GM21529 (cell line): ENCODE measurements at regions not wholly inside any gene's neighbourhood (a gene's known extent, or its start where the extent isn't known, plus 50 kb on each side); places are given as distances from the start of the nearest gene placed in this dataset.
"Not testable (repeated sequence)": the region's sequence is repeated elsewhere in the genome, so short reads cannot be mapped to it uniquely, and the experiment has no call there.

ENCODE experiments used
- ATAC-seq: cut with Tn5 transposase; IDR thresholded peaks from one replicate; pipeline ENCODE4 v1.9.1; 2021; ENCODE audit not compliant: unreplicated experiment

DNA sequence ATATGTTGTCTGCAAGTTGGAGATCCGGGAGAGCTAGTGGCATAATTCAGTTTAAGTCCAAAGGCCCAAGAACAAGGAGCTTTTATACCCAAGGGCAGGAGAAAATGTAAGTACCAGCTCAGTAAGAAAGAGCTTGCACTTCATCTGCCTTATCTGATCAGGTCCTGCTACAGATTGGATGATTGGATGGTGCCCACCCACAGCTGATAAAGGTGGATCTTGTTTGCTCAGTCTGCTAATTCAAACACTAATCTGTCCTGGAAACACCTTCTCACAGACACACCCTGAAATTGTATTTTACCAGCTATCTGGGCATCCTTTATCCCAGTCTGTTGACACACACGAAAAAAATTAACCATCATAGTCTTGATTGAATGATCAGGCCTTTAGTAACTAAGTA is 230.7 kb upstream of the SLC16A7 start:
- no peak for ATAC-seq

DNA sequence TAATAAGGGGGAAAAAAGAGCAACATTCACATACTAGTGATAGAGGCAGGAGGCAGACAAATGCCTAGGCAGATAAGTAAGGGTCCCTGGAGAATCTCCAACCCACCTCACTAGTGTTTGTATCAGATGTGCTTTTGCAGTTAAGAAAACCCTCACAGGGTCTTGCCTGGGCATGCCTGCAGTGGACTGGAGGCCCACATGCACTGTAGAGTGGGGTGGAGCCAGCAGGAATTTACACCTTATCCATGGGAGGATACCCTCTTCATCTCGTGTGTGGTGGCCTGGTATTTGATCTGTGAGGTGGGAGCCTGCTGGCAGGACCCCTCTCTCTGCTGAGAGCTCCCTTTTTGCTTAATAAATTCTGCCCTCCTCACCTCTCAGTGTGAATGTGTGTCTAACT is 238.0 kb upstream of the SLC16A7 start:
- no peak for ATAC-seq

DNA sequence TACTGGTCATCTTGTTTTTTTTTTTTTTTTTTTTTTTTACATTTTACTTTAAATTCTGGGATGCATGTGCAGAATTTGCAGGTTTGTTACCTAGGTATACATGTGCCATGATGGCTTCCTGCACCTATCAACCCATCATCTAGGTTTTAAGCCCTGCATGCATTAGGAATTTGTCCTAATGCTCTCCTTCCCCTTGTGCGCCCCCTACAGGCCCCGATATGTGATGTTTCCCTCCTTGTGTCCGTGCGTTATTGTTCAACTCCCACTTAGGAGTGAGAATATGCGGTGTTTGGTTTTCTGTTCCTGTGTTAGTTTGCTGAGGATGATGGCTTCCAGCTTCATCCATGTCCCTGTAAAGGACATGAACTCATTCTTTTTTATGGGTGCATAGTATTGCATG is 249.6 kb upstream of the SLC16A7 start:
- not testable (repeated sequence) for ATAC-seq

DNA sequence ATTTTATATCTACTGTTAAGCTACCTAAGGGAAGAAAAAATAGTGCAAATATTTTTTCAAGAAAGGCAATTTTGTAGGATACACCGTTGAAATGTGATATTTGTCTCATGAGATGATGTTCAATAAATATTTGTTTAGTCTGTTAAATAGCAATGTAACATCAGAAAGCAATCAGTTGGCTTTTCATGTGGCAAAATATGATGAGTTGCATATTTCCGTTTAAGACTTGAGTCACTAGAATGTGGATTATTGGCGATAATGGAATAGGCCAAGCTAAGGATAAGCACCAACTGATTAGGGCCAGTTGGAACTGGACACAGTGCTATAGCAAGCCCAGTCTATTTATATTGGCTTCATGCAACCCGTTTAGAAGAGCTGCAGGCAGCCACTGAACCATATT is 250.4 kb upstream of the SLC16A7 start:
- no peak for ATAC-seq

DNA sequence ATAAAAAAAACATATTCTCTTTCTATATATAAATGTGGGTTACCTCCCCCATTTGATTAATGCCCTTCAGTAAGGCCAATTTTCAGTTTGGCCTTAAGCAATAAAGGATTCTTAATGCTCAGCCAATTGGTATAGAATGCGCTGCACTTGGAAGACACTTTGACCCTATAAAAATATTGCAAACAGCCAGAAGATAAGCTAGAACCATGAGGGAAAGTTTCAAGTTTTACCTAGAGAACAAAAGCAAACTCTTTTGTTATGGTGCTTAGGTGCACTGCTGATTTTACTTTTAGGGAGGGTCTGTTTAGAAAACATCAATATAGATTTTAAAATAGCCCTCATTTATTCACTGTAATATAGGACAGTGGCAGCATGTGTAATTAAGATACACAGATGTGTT is 251.6 kb upstream of the SLC16A7 start:
- no peak for ATAC-seq

DNA sequence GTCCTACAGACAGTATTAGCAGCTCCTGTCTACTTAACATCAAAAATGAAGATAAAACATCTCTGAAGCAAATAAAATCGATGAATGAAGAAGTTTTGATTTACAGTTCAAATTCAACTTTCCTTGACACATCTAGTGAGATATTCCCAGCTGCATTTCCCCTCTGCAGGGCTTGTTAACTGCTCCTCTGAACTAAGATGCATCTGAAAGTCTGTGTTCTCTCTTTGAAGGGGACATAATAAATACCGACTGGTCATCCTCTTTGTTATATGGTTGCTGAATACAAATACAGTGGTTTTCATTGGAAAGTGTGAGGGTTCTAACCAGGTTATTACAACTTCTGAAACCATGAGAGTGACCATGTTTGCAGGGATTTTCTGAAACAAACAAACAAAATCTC is 266.4 kb upstream of the SLC16A7 start:
- ATAC-seq: no peak

DNA sequence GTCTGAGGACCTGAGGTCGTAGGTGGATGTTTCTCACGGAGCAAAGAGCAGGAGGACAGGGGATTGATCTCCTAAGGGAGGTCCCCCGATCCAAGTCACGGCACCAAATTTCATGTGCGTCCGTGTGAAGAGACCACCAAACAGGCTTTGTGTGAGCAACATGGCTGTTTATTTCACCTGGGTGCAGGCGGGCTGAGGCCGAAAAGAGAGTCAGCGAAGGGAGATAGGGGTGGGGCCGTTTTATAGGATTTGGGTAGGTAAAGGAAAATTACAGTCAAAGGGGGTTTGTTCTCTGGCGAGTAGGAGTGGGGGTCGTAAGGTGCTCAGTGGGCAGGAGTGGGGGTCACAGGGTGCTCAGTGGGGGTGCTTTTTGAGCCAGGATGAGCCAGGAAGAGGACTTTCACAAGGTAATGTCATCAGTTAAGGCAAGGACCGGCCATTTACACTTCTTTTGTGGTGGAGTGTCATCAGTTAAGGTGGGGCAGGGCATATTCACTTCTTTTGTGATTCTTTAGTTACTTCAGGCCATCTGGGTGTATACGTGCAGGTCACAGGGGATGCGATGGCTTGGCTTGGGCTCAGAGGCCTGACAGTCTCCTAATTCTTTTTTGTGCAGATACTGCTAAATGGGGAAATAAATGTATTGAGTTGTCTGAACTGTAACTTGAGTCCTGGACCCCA is 267.3 kb upstream of the SLC16A7 start:
- not testable (repeated sequence) for ATAC-seq

DNA sequence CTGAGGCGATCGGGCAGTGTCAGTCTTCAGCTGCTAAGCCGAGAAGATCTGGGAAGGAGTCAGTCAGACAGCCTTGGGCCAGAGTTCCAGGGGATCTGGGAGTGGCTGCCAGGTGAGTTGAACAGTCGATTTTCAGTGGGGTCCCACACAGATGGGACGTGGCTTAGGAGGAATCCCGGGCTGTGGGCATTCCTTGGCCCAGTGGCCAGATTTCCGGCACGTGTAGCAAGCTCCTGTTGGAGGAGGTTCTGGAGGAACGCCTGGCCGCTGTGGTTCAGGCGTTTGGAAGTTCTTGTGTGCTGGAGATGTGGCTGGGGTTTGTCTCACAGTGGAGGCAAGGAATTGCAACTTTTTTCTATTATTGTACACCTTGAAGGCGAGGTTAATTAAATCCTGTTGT is 269.4 kb upstream of the SLC16A7 start:
- not testable (repeated sequence) for ATAC-seq

DNA sequence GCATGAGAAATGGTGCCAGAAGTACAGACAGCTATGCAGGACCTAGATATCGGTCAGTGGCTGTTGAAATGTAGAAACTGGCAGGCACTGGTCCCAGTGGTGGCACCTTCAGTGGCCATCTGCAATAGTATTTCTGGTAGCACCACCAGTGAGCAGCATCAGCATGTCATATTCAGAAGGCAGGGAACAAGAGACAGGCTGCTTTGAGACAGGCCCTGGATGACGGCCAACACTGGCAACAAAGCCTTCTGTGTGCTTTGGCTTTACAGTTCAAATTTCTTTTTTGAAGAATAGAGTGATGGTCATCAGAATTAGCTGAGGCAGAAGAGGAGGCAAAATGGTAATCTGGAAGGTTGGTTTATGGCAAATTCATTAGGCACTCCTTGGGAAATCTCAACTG is 273.4 kb upstream of the SLC16A7 start:
- no peak for ATAC-seq

DNA sequence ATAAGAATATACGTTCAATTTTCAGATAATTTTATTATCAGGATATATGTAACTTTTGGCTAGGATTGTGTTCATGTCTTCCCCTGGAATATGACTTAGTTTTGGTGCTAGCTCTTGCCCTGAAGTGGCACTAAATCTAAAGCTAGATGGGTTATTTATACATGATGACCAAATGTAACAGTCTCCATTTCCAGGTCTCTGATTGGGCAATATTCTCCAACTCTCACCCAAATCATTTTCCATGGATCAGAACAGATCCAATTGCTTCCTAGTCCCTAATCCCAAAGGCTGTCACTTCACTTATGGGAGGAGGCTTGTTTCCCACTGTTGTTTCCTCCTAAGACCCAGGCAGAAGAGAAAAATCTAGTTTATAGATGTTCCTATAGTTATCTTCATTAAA is 274.6 kb upstream of the SLC16A7 start:
- ATAC-seq: no peak

DNA sequence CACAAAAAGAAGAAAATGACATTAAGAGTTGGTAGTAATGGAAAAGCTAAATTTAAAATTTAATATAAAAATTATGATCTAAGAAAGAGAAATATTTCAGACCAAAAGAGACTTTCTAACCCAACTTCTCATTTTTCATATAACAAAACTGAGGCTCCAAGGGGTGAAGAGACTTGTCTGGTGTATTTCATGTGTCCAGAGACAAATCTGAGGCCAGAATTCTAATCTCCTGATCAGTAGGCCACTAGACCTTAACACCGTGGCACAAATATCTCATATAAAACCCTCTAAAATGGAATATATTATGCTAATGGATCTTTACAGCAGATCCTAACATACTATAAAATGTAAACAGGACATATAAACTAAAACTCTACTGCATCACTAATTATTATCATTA is 275.7 kb upstream of the SLC16A7 start:
- ATAC-seq: no peak

DNA sequence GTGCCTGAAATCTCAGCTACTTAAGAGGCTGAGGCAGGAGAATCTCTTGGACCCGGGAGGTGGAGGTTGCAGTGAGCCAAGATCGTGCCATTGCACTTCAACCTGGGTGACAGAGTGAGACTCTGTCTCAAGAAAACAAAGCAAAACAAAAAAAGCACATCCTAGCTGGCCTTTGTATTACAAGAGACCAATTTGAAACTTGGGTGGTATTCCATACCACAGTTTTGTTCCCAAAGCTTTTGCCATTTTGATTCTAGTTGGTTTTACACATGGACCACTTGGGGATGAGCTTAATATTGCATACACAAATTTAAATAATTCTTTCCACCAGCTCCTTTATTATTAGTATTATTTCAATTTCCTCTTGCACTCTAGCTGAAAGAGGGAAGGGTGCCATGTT is 276.9 kb upstream of the SLC16A7 start:
- ATAC-seq: no peak

DNA sequence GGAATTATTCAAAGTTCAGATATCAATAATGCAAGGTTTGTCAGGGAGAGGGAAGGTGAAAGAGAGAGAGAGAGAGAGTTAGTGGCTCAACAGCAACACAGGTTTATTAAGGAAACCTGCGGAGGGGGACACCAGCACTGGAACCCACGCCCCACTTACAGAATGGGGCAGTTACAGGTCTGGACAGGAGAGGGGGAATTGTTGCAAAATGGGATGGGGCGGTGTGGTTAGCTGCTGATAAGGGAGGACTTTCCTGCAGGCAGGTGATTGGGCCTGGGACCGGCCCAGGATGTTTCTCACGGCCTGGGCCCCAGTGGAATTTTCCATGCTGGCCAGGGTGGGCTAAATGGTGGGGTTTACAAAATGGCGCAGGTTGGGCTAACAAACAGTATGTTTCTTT is 278.2 kb upstream of the SLC16A7 start:
- no peak for ATAC-seq

DNA sequence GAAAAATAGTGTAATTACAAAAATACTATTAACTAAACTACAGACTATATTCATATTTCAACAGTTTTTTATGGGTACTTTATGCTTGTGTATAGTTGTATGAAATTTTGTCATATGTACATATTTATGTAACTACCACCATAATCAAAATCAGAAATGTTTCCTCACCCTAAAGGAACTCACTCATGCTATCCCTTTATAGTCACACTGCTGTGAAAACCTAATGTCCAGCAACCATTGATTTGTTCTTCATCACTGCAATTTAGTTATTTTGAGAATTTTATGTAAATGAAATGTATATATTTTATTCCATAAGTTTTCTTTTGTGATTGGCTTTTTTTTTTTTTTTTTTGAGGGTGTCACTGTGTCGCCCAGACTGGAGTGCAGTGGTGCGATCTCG is 278.9 kb upstream of the SLC16A7 start:
- no peak for ATAC-seq

DNA sequence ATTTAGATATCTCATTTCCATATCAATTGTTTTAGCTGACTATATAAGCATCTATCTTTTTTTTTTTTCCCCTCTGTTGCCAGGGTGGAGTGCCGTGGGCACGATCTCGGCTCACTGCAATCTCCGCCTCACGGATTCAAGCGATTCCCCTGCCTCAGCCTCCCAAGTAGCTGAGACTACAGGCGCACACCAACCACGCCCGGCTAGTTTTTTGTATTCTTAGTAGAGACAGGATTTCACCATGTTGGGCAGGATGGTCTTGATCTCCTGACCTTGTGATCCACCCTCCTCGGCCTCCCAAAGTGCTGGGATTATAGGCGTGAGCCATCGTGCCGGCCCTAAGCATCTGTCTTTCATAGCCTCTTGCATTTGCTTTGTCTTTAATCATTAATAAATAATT is 279.5 kb upstream of the SLC16A7 start:
- not testable (repeated sequence) for ATAC-seq

DNA sequence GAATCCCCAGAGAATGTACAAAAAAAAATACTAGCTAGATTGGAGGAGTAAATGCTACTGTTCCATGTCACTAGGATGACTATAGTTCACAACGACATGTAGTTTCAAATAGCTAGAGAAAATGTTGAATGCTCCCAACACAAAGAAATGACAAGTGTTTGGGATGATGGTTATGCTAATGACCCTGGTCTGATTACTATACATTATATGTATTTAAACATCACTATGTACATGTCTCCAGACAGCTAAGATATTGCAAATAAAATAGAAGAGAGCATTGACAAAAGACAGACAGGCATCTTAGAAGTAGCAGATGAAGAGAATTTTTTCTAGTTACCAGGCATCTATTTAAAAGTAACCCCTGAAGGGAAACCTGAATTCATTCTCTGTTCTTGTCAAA is 281.6 kb upstream of the SLC16A7 start:
- ATAC-seq: no peak

DNA sequence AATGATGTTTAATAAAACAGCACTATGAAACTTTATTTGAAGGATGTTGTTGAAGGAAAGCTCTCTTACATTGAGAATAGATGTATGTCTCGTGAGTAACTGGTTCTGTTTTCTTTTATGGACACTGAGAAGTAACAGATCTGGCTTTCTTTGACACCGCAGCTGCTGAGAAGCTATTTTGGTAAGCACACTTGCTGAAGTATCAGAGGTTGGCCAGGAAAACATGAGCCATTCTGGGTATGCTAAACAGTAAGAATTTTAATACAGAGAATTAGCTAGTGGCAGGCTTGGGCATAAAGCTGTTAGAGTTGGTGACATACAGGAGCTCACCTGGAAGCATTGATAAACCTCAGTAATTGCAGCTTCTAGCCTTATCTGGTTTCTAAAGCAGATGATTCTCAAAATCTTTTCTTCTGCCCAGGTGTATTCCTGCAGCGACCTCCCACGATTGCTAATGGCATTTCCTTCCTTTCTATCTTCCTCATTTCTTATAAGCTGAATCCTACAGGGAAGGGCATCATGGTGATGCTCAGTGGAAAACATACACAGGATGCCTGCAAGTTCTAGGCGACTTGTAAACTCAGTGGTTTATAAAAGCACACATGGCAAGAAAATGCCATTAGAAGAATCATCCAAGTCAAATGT is 291.6 kb upstream of the SLC16A7 start:
- no peak for ATAC-seq

DNA sequence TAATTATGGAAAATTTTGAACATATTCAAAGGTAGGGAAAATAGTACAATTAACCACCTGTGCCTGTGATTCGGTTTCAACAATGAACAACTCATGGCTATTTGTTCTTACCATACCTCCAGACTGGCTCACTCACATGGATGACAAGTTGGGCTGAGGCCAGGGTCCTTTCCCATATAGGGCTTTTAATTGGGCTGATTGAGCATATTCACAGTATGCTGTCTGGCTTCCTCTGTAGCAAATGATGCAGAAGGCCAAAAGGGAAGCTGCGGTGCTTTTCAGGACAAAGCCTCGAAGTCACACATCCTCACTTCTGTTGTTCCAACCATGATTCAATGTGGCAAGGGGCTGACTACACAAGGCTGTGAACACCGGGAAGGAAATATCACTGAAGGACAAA is 297.5 kb upstream of the SLC16A7 start:
- no peak for ATAC-seq

DNA sequence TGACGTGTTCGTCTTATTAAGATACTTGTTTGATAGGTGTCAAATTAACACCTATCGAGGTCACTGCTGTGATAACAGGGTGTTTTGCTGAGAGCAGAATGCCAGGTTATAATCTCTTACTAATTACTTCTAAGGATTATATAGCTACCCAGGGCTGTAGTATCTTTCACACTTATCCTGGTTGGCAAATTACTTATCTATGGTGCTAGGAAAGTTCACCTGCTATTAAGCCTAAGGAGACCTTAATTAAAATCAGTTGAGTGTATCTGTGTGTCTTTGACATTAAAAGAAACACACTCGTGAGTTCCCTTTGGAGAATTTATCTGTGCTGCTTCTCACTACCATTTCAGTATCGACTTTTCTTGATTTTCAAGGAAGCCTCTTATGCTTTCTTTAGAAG is 301.6 kb upstream of the SLC16A7 start:
- ATAC-seq: no peak

DNA sequence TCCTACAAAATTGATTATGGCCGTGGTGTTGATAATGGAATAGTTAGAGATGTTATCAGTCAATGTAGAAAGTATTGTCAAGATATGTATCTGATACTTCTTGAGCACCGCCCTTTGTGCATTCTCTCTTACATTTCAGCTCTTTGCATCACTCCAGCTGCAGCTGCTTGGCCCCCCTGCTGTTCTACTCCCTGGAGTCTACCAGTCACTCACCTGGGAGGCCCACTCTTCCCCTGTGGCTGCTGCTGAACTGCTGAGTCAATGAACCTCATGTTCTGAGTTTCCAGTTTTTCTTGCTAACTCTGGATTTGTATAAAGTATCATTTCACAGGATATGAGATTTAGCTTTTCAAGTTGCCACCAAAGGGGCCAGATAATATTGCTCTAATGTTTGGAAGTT is 312.8 kb upstream of the SLC16A7 start:
- ATAC-seq: no peak

DNA sequence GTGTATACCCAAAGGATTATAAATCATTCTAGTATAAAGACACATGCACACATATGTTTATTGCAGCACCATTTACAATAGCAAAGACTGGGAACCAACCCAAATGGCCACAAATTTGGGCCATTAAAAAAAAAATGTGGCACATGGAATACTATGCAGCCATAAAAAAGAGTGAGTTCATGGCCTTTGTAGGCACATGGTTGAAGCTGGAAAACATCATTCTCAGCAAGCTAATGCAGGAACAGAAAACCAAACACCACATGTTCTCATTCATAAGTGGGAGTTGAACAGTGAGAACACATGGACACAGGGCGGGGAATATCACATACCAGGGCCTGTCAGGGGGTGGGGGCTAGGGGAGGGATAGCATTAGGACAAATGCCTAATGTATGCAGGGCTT is 322.3 kb upstream of the SLC16A7 start:
- ATAC-seq: not testable (repeated sequence)

DNA sequence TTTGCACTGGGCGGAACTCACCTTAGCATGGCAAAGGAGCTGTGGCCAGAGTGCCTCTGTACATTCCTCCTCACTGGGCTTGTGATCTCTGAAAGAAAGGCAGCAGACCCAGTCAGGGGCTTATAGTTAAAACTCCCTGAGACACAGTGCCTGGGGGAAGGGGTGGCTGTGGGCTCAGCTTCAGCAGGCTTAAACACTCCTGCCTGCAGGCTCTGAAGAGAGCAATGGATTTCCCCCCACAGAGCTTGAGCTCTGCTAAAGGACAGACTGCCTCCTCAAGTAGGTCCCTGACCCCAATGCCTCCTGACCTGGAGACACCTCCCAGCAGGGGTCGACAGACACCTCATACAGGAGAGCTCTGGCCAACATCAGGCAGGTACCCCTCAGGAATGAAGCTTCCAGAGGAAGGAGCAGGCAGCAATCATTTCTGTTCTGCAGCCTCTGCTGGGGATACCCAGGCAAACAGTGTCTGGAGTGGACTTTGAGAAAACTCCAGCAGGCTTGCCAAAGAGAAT is 327.5 kb upstream of the SLC16A7 start:
- ATAC-seq: no peak

DNA sequence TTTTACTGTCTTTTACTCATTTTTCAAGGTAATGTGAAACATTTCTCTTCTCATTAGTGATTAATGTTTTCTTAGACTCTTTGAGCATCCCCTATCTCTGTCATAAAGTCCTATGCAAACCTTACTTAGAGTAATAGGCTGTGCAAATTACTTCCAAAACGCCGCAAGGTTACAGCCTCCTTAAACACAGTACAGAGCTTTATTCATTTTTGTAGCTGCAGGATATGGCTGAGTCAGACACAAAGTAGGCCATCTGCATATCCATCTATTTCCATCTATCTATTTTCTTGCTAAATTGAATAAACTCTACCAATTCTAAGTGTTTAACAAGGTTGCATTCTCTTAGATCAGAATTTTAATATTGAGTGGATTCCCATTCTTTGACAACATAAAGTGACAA is 335.6 kb upstream of the SLC16A7 start:
- no peak for ATAC-seq
